ENCODE measurements at regions not wholly inside any gene's neighbourhood (a gene's known extent, or its start where the extent isn't known, plus 50 kb on each side); places are given as distances from the start of the nearest gene placed in this dataset.

GRCh38 chr22:48352086-48352911, 1475.4 kb downstream of the BRD1 start:
- no peak for DNase-seq

GRCh38 chr22:48351376-48352085, 1476.1 kb downstream of the BRD1 start:
- DNase-seq, result no peak

- no peak for DNase-seq
Observed at GRCh38 chr22:48350456-48350855, 1477.2 kb downstream of the BRD1 start.

- no peak for DNase-seq
Observed at GRCh38 chr22:48348855-48349254, 1478.8 kb downstream of the BRD1 start.

GRCh38 chr22:48347311-48347710, 1480.4 kb downstream of the BRD1 start:
- no peak for DNase-seq

- no peak for DNase-seq
Observed at GRCh38 chr22:48346911-48347310, 1480.8 kb downstream of the BRD1 start.

- DNase-seq, result no peak
Observed at GRCh38 chr22:48346311-48346710, 1481.4 kb downstream of the BRD1 start.

- DNase-seq, result no peak
Observed at GRCh38 chr22:48345631-48346030, 1482.0 kb downstream of the BRD1 start.

- no peak for DNase-seq
Observed at GRCh38 chr22:48343461-48343860, 1484.2 kb downstream of the BRD1 start.

GRCh38 chr22:48342732-48343131, 1484.9 kb downstream of the BRD1 start:
- DNase-seq, result no peak

- DNase-seq, result no peak
Observed at GRCh38 chr22:48342016-48342415, 1485.7 kb downstream of the BRD1 start.

- no peak for DNase-seq
Observed at GRCh38 chr22:48340727-48341709, 1486.7 kb downstream of the BRD1 start.

GRCh38 chr22:48340191-48340590, 1487.5 kb downstream of the BRD1 start:
- DNase-seq, result no peak

- no peak for DNase-seq
Observed at GRCh38 chr22:48338793-48339705, 1488.6 kb downstream of the BRD1 start.

- no peak for DNase-seq
Observed at GRCh38 chr22:48337957-48338792, 1489.5 kb downstream of the BRD1 start.

GRCh38 chr22:48336339-48337060, 1491.2 kb downstream of the BRD1 start:
- no peak for DNase-seq

GRCh38 chr22:48335442-48336139, 1492.1 kb downstream of the BRD1 start:
- no peak for DNase-seq

- DNase-seq, result no peak
Observed at GRCh38 chr22:48334971-48335370, 1492.7 kb downstream of the BRD1 start.
